HCT116 (cell line): ENCODE measurements at regions not wholly inside any gene's neighbourhood (a gene's known extent, or its start where the extent isn't known, plus 50 kb on each side); places are given as distances from the start of the nearest gene placed in this dataset.

Experiments used
- ATAC-seq: fragments of 200-7000 bp; cut with Tn5 transposase; 2 replicates; pipeline ENCODE4 v1.9.1; 2020; ENCODE audit warnings: mild to moderate bottlenecking, moderate library complexity
- BruUV-seq: library from RNA; stranded (reverse); fragments of 400-500 nt; replicated peaks from 2 replicates; lab custom pipeline; 2021; lab: Mats Ljungman, UMichigan
- CTCF ChIA-PET: fragments of 300-600 bp; sonication (Branson Sonifier 250); formaldehyde crosslinking; loops from one replicate; lab custom pipeline; 2021; ENCODE audit warnings: antibody characterized with exemption; lab: Charles Lee
- POLR2A ChIA-PET: fragments of 300-600, 350-600 bp; sonication (Branson Sonifier 250); formaldehyde crosslinking; loops from one replicate; lab custom pipeline; 2021; ENCODE audit warnings: antibody characterized with exemption; lab: Charles Lee
- RAD21 ChIA-PET, 2 experiments: fragments of 300-600 bp; sonication (Branson Sonifier 250); formaldehyde crosslinking; loops; one replicate each; lab custom pipeline; 2023; ENCODE audit warnings: low total read pairs in 2 of 2; ENCODE audit not compliant: uncharacterized antibody in 2 of 2, unreplicated experiment in 2 of 2, low non-redundant PET in 1 of 2; lab: Charles Lee
- DNase-seq: peaks from one replicate; pipeline ENCODE4 v3.0.0-alpha.2; 2010; ENCODE audit warnings: low read depth, low spot score
- H2AFZ ChIP-seq: fragments of 200-600 bp; shearing (Covaris generic), sonication (generic); 2 replicates; pipeline ENCODE4 v1.6.1; 2017; ENCODE audit warnings: low read depth, mixed run types, mixed read lengths, antibody characterized with exemption, low read length; ENCODE audit not compliant: poor library complexity, severe bottlenecking
- H3K27ac ChIP-seq: 2 replicates; pipeline ENCODE4 v1.5.1; 2012; ENCODE audit warnings: low read depth, low read length
- H3K27me3 ChIP-seq: fragments of 200-600 bp; sonication (generic); 2 replicates; pipeline ENCODE4 v1.6.1; 2016; ENCODE audit warnings: mixed run types, low read length, mixed read lengths; ENCODE audit not compliant: insufficient read depth
- H3K36me3 ChIP-seq, 2 experiments: fragments of 200-500 bp in 1 of 2; fragments of 200-600 bp in 1 of 2; sonication (Bioruptor generic) in 1 of 2; sonication (generic) in 1 of 2; 2 replicates each; pipeline versions ENCODE4 v1.5.1 to v1.6.1; 2014 to 2016; ENCODE audit warnings: low read length in 2 of 2, inconsistent platforms in 1 of 2, mixed read lengths in 1 of 2, mixed run types in 1 of 2; ENCODE audit not compliant: insufficient read depth in 2 of 2, control insufficient read depth in 1 of 2
- H3K4me1 ChIP-seq, 2 experiments: fragments of 200-600 bp in 1 of 2; sonication (generic) in 1 of 2; 2 replicates each; pipeline versions ENCODE4 v1.5.1 to v1.6.1; 2012 to 2017; ENCODE audit warnings: low read length in 2 of 2, inconsistent platforms in 1 of 2, mild to moderate bottlenecking in 1 of 2, mixed read lengths in 1 of 2, mixed run types in 1 of 2, moderate library complexity in 1 of 2; ENCODE audit not compliant: insufficient read depth in 2 of 2, control insufficient read depth in 1 of 2
- H3K4me2 ChIP-seq: fragments of 200-600 bp; sonication (generic); 2 replicates; pipeline ENCODE4 v1.6.1; 2017; ENCODE audit warnings: mixed run types, low read length, mixed read lengths
- H3K4me3 ChIP-seq, 2 experiments: fragments of 200-600 bp in 1 of 2; sonication (generic) in 1 of 2; replicated peaks in 1 of 2; 2 replicates each; pipeline ENCODE4 v1.5.1; 2011 to 2016; ENCODE audit warnings: low read length in 2 of 2, control low read depth in 1 of 2, low read depth in 1 of 2, mild to moderate bottlenecking in 1 of 2, mixed read lengths in 1 of 2, mixed run types in 1 of 2
- H3K79me2 ChIP-seq: fragments of 200-600 bp; sonication (generic); 2 replicates; pipeline ENCODE4 v1.6.1; 2017; ENCODE audit warnings: mild to moderate bottlenecking, mixed run types, low read length, moderate library complexity, mixed read lengths; ENCODE audit not compliant: insufficient read depth
- H3K9ac ChIP-seq: fragments of 200-600 bp; sonication (generic); 2 replicates; pipeline ENCODE4 v1.6.1; 2016; ENCODE audit warnings: low read length, mixed read lengths
- H3K9me2 ChIP-seq: fragments of 200-600 bp; sonication (generic), shearing (Covaris generic); 2 replicates; pipeline ENCODE4 v1.6.1; 2017; ENCODE audit warnings: mixed run types, mild to moderate bottlenecking, moderate library complexity; ENCODE audit not compliant: insufficient read depth
- H3K9me3 ChIP-seq, 2 experiments: fragments of 200-500 bp in 1 of 2; fragments of 200-600 bp in 1 of 2; sonication (Bioruptor generic) in 1 of 2; sonication (generic) in 1 of 2; 2 replicates each; pipeline ENCODE4 v1.6.1; 2014 to 2017; ENCODE audit warnings: low read length in 2 of 2, mixed read lengths in 2 of 2, inconsistent platforms in 1 of 2, low read depth in 1 of 2, mild to moderate bottlenecking in 1 of 2, mixed run types in 1 of 2, moderate library complexity in 1 of 2; ENCODE audit not compliant: control insufficient read depth in 1 of 2, insufficient read depth in 1 of 2
- H4K20me1 ChIP-seq: fragments of 200-600 bp; sonication (generic), shearing (Covaris generic); 2 replicates; pipeline ENCODE4 v1.6.1; 2017; ENCODE audit warnings: mixed run types, mild to moderate bottlenecking, moderate library complexity; ENCODE audit not compliant: insufficient read depth
- CBX3 ChIP-seq: IDR thresholded peaks from 2 replicates; pipeline ENCODE4 v1.6.1; 2012; ENCODE audit warnings: low read depth
- CEBPB ChIP-seq: IDR thresholded peaks from 2 replicates; pipeline ENCODE4 v1.6.1; 2012; ENCODE audit warnings: low read depth
- EGR1 ChIP-seq: IDR thresholded peaks from 2 replicates; pipeline ENCODE4 v1.6.1; 2012; ENCODE audit warnings: low read depth
- ELF1 ChIP-seq: IDR thresholded peaks from 2 replicates; pipeline ENCODE4 v1.6.1; 2012; ENCODE audit warnings: low read depth, borderline replicate concordance
- EZH2 ChIP-seq: fragments of 200-600 bp; sonication (generic); IDR thresholded peaks from 2 replicates; pipeline ENCODE4 v1.6.1; 2017; ENCODE audit warnings: antibody characterized with exemption, mixed run types
- EZH2phosphoT487 ChIP-seq: fragments of 200-600 bp; IDR thresholded peaks from 2 replicates; pipeline ENCODE4 v1.6.1; 2018; ENCODE audit warnings: antibody characterized with exemption, borderline replicate concordance
- JUND ChIP-seq: IDR thresholded peaks from 2 replicates; pipeline ENCODE4 v1.6.1; 2012
- POLR2A ChIP-seq: IDR thresholded peaks from 2 replicates; pipeline ENCODE4 v1.7.0; 2011; ENCODE audit warnings: borderline replicate concordance; ENCODE audit not compliant: insufficient read depth, insufficient read length; ENCODE audit errors: extremely low read depth
- RAD21 ChIP-seq: IDR thresholded peaks from 2 replicates; pipeline ENCODE4 v1.6.1; 2012; ENCODE audit warnings: low read depth, mild to moderate bottlenecking
- REST ChIP-seq: IDR thresholded peaks from 2 replicates; pipeline ENCODE4 v1.6.1; 2012; ENCODE audit warnings: low read depth
- SIN3A ChIP-seq: IDR thresholded peaks from 2 replicates; pipeline ENCODE4 v1.6.1; 2012; ENCODE audit warnings: low read depth
- SP1 ChIP-seq: IDR thresholded peaks from 2 replicates; pipeline ENCODE4 v1.6.1; 2012; ENCODE audit warnings: low read depth
- SRF ChIP-seq: IDR thresholded peaks from 2 replicates; pipeline ENCODE4 v1.6.1; 2012; ENCODE audit warnings: low read depth
- TCF7L2 ChIP-seq: IDR thresholded peaks from 2 replicates; pipeline ENCODE4 v1.7.0; 2011; ENCODE audit warnings: borderline replicate concordance, inconsistent platforms; ENCODE audit not compliant: insufficient read depth, insufficient read length; ENCODE audit errors: extremely low read depth
- YY1 ChIP-seq: IDR thresholded peaks from 2 replicates; pipeline ENCODE4 v1.6.1; 2011; ENCODE audit warnings: low read length, low read depth, moderate library complexity, mild to moderate bottlenecking; ENCODE audit not compliant: insufficient replicate concordance; ENCODE audit errors: extremely low read depth
- ZFX ChIP-seq: fragments of 450-650 bp; IDR thresholded peaks from 2 replicates; pipeline ENCODE4 v1.6.1; 2017
- intact Hi-C: fragments of 100-400 bp; cut with micrococcal nuclease; formaldehyde crosslinking; loops from 2 replicates; pipeline ENCODE4 v1.10.0; 2022
- TF ChIP-seq, protein P1 (sequence below): IDR thresholded peaks from 2 replicates; pipeline ENCODE4 v1.6.1; 2012
- TF ChIP-seq, protein P2 (sequence below): IDR thresholded peaks from 2 replicates; pipeline ENCODE4 v1.6.1; 2011; ENCODE audit warnings: mild to moderate bottlenecking, low read length, moderate library complexity; ENCODE audit not compliant: insufficient replicate concordance; ENCODE audit errors: extremely low read depth
- TF ChIP-seq, protein P3 (sequence below), 3 experiments: fragments of 200-600 bp in 1 of 3; sonication (generic) in 1 of 3; IDR thresholded peaks in 2 of 3; conservative IDR thresholded peaks in 1 of 3; 2 replicates each; pipeline ENCODE4 v1.5.1; 2012 to 2017; ENCODE audit warnings: low read depth in 2 of 3, low read length in 2 of 3, antibody characterized with exemption in 1 of 3, borderline replicate concordance in 1 of 3, control low read depth in 1 of 3, mild to moderate bottlenecking in 1 of 3, mixed read lengths in 1 of 3, mixed run types in 1 of 3, moderate library complexity in 1 of 3; ENCODE audit not compliant: insufficient read depth in 1 of 3

DNA sequence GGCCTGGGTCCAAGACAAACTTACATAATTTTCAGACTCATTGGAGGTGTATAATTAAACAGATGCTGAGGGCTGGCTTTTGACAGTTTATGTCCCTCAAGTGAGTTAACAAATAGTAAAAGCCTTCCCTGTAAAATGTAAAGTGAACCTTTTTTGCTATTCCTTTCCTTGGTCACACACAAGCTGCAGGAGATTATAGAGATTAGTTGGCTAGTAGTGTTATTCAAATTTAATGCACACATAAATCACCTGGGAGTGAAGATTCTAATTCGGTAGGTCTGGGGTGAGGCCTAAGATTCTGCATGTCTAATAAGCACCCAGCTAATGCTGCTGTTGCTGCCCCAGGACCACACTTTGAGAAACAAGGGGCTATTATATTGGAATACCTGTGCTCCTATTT lies 206.2 kb upstream of the SSTR1 start:
- no peaks in the 10 kb centered on the region for H3K9me2 ChIP-seq
- no peaks in the 10 kb centered on the region for H3K27me3 ChIP-seq
- ChIA-PET RAD21 (no interaction called here), POLR2A (no interaction called here), CTCF (no interaction called here)
- no peak overlapping the region for H3K27ac ChIP-seq
- H4K20me1 ChIP-seq, result no peaks in the 10 kb centered on the region
- DNase-seq, result no peak
- no peak overlapping the region for H3K4me2 ChIP-seq
- no peaks in the 10 kb centered on the region for H3K36me3 ChIP-seq
- H3K9me3 ChIP-seq, result no peaks in the 10 kb centered on the region
- no TSS peak for BruUV-seq
- H3K79me2 ChIP-seq, result no peaks in the 10 kb centered on the region
- no peak overlapping the region for H2AFZ ChIP-seq
- no peak overlapping the region for H3K9ac ChIP-seq
- no peak overlapping the region for H3K4me3 ChIP-seq
- intact Hi-C loops, result no loop called here
- TF ChIP-seq, protein P1, sequence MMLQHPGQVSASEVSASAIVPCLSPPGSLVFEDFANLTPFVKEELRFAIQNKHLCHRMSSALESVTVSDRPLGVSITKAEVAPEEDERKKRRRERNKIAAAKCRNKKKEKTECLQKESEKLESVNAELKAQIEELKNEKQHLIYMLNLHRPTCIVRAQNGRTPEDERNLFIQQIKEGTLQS, result no peak
- TF ChIP-seq, protein P2, sequence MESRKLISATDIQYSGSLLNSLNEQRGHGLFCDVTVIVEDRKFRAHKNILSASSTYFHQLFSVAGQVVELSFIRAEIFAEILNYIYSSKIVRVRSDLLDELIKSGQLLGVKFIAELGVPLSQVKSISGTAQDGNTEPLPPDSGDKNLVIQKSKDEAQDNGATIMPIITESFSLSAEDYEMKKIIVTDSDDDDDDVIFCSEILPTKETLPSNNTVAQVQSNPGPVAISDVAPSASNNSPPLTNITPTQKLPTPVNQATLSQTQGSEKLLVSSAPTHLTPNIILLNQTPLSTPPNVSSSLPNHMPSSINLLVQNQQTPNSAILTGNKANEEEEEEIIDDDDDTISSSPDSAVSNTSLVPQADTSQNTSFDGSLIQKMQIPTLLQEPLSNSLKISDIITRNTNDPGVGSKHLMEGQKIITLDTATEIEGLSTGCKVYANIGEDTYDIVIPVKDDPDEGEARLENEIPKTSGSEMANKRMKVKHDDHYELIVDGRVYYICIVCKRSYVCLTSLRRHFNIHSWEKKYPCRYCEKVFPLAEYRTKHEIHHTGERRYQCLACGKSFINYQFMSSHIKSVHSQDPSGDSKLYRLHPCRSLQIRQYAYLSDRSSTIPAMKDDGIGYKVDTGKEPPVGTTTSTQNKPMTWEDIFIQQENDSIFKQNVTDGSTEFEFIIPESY, result no peak
- TF ChIP-seq SIN3A (no peak), EZH2phosphoT487 (no peak), YY1 (no peak), CEBPB (no peak), REST (no peak), CBX3 (no peak), ELF1 (no peak), EGR1 (no peak), TCF7L2 (no peak), ZFX (no peak), RAD21 (no peak), POLR2A (no peak), JUND (no peak), SP1 (no peak), SRF (no peak), EZH2 (no peak)
- TF ChIP-seq, protein P3, sequence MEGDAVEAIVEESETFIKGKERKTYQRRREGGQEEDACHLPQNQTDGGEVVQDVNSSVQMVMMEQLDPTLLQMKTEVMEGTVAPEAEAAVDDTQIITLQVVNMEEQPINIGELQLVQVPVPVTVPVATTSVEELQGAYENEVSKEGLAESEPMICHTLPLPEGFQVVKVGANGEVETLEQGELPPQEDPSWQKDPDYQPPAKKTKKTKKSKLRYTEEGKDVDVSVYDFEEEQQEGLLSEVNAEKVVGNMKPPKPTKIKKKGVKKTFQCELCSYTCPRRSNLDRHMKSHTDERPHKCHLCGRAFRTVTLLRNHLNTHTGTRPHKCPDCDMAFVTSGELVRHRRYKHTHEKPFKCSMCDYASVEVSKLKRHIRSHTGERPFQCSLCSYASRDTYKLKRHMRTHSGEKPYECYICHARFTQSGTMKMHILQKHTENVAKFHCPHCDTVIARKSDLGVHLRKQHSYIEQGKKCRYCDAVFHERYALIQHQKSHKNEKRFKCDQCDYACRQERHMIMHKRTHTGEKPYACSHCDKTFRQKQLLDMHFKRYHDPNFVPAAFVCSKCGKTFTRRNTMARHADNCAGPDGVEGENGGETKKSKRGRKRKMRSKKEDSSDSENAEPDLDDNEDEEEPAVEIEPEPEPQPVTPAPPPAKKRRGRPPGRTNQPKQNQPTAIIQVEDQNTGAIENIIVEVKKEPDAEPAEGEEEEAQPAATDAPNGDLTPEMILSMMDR (IDR thresholded peaks at IDR 0.05 in 2 of 3, conservative IDR thresholded peaks at IDR 0.05 in 1 of 3; ENCODE audit: borderline replicate concordance in 1 of 3, insufficient read depth in 1 of 3, low read depth in 2 of 3, low read length in 2 of 3), result no peak
- H3K4me1 ChIP-seq, result no peaks in the 10 kb centered on the region
- ATAC-seq, result no peak
